Duodenal mucosa (tissue), 2 donors: ENCODE measurements at regions not wholly inside any gene's neighbourhood (a gene's known extent, or its start where the extent isn't known, plus 50 kb on each side); places are given as distances from the start of the nearest gene placed in this dataset.
"Not testable (repeated sequence)": the region's sequence is repeated elsewhere in the genome, so short reads cannot be mapped to it uniquely, and the experiment has no call there.

Experiments
- H3K27ac ChIP-seq: one replicate; pipeline ENCODE4 v1.7.0; 2013; ENCODE audit warnings: low read depth, low read length
- H3K27me3 ChIP-seq, 2 donors: one replicate each; pipeline ENCODE4 v1.7.0; 2013; ENCODE audit warnings: low read length in 2 of 2, control low read depth in 1 of 2; ENCODE audit not compliant: insufficient read depth in 2 of 2, control insufficient read depth in 1 of 2
- H3K36me3 ChIP-seq, 2 donors: one replicate each; pipeline ENCODE4 v1.7.0; 2013; ENCODE audit warnings: low read length in 2 of 2, control low read depth in 1 of 2; ENCODE audit not compliant: insufficient read depth in 2 of 2, control insufficient read depth in 1 of 2
- H3K4me1 ChIP-seq, 2 donors: one replicate each; pipeline ENCODE4 v1.7.0; 2013; ENCODE audit warnings: low read length in 2 of 2, control low read depth in 1 of 2; ENCODE audit not compliant: insufficient read depth in 2 of 2, control insufficient read depth in 1 of 2
- H3K4me3 ChIP-seq, 2 donors: one replicate each; pipeline ENCODE4 v1.7.0; 2013; ENCODE audit warnings: low read length in 2 of 2, low read depth in 1 of 2
- H3K9ac ChIP-seq, 2 donors: one replicate each; pipeline ENCODE4 v1.7.0; 2013; ENCODE audit warnings: low read length in 2 of 2, low read depth in 1 of 2
- H3K9me3 ChIP-seq, 2 donors: one replicate each; pipeline ENCODE4 v1.7.0; 2013; ENCODE audit warnings: low read length in 2 of 2, control low read depth in 1 of 2; ENCODE audit not compliant: control insufficient read depth in 1 of 2

GRCh38 chr18:37853706-37854105 is 288.1 kb upstream of the CELF4 start:
- Histone ChIP-seq H3K9ac (no peak overlapping the region), H3K4me1 (no peaks in the 10 kb centered on the region), H3K36me3 (no peaks in the 10 kb centered on the region), H3K27ac (no peak overlapping the region), H3K9me3 (no peaks in the 10 kb centered on the region), H3K4me3 (peak overlapping the region in 1 of 2 donors; percentile 17), H3K27me3 (no peaks in the 10 kb centered on the region)

GRCh38 chr18:37852464-37852863 is 286.9 kb upstream of the CELF4 start:
- Histone ChIP-seq H3K27ac (no peak overlapping the region), H3K9ac (no peak overlapping the region), H3K4me3 (no peak overlapping the region), H3K36me3 (no peaks in the 10 kb centered on the region), H3K9me3 (no peaks in the 10 kb centered on the region), H3K4me1 (no peaks in the 10 kb centered on the region), H3K27me3 (no peaks in the 10 kb centered on the region)

- peaks cover 0 to 4% of the 10 kb centered on the region in 2 donors for H3K9me3 ChIP-seq
- H3K4me3 ChIP-seq = no peak overlapping the region
- no peaks in the 10 kb centered on the region for H3K27me3 ChIP-seq
- no peaks in the 10 kb centered on the region for H3K36me3 ChIP-seq
- H3K27ac ChIP-seq = no peak overlapping the region
- H3K4me1 ChIP-seq = no peaks in the 10 kb centered on the region
- H3K9ac ChIP-seq = no peak overlapping the region
Measured at GRCh38 chr18:37847544-37847943, 281.9 kb upstream of the CELF4 start.

- Histone ChIP-seq H3K27ac (no peak overlapping the region), H3K4me3 (no peak overlapping the region), H3K4me1 (no peaks in the 10 kb centered on the region), H3K9ac (no peak overlapping the region), H3K27me3 (no peaks in the 10 kb centered on the region), H3K9me3 (peaks cover 0 to 4% of the 10 kb centered on the region in 2 donors), H3K36me3 (no peaks in the 10 kb centered on the region)
Measured at GRCh38 chr18:37846996-37847395, 281.4 kb upstream of the CELF4 start.

- Histone ChIP-seq H3K36me3 (no peaks in the 10 kb centered on the region), H3K4me3 (no peak overlapping the region), H3K27me3 (no peaks in the 10 kb centered on the region), H3K4me1 (no peaks in the 10 kb centered on the region), H3K27ac (no peak overlapping the region), H3K9ac (no peak overlapping the region), H3K9me3 (peaks cover 0 to 4% of the 10 kb centered on the region in 2 donors)
Measured at GRCh38 chr18:37845498-37845897, 279.9 kb upstream of the CELF4 start.

GRCh38 chr18:37844209-37844970 is 278.8 kb upstream of the CELF4 start:
- Histone ChIP-seq H3K9me3 (peaks cover 0 to 4% of the 10 kb centered on the region in 2 donors), H3K27me3 (no peaks in the 10 kb centered on the region), H3K9ac (no peak overlapping the region), H3K4me3 (no peak overlapping the region), H3K36me3 (no peaks in the 10 kb centered on the region), H3K4me1 (no peaks in the 10 kb centered on the region), H3K27ac (no peak overlapping the region)

- Histone ChIP-seq H3K9me3 (peaks cover 4 to 8% of the 10 kb centered on the region in 2 donors), H3K36me3 (no peaks in the 10 kb centered on the region), H3K4me3 (no peak overlapping the region), H3K27me3 (no peaks in the 10 kb centered on the region), H3K27ac (no peak overlapping the region), H3K4me1 (no peaks in the 10 kb centered on the region), H3K9ac (no peak overlapping the region)
Measured at GRCh38 chr18:37838083-37838482, 272.5 kb upstream of the CELF4 start.

- Histone ChIP-seq H3K36me3 (no peaks in the 10 kb centered on the region), H3K4me3 (no peak overlapping the region), H3K4me1 (no peaks in the 10 kb centered on the region), H3K9ac (no peak overlapping the region), H3K27me3 (no peaks in the 10 kb centered on the region), H3K9me3 (peaks cover 4 to 8% of the 10 kb centered on the region in 2 donors), H3K27ac (no peak overlapping the region)
Measured at GRCh38 chr18:37836071-37836970, 270.7 kb upstream of the CELF4 start.

- H3K27ac ChIP-seq, H3K9ac ChIP-seq, H3K27me3 ChIP-seq, H3K4me3 ChIP-seq, H3K4me1 ChIP-seq, H3K36me3 ChIP-seq, H3K9me3 ChIP-seq: not testable (repeated sequence)
Measured at GRCh38 chr18:37832010-37832695, 266.6 kb upstream of the CELF4 start.

- no peak overlapping the region for H3K4me3 ChIP-seq
- no peaks in the 10 kb centered on the region for H3K4me1 ChIP-seq
- H3K27ac ChIP-seq = no peak overlapping the region
- no peaks in the 10 kb centered on the region for H3K27me3 ChIP-seq
- no peak overlapping the region for H3K9ac ChIP-seq
- peaks cover 0 to 4% of the 10 kb centered on the region in 2 donors for H3K9me3 ChIP-seq
- no peaks in the 10 kb centered on the region for H3K36me3 ChIP-seq
Measured at GRCh38 chr18:37812961-37813360, 247.4 kb upstream of the CELF4 start.
